Ishikawa (cell line): ENCODE measurements at regions not wholly inside any gene's neighbourhood (a gene's known extent, or its start where the extent isn't known, plus 50 kb on each side); places are given as distances from the start of the nearest gene placed in this dataset.

ENCODE experiments used
- CEBPB ChIP-seq: IDR thresholded peaks from 2 replicates; pipeline ENCODE4 v1.6.1; 2012
- CREB1 ChIP-seq: IDR thresholded peaks from 2 replicates; pipeline ENCODE4 v1.6.1; 2012; ENCODE audit warnings: low read depth
- EGR1 ChIP-seq: IDR thresholded peaks from 2 replicates; pipeline ENCODE4 v1.6.1; 2012
- EP300 ChIP-seq: IDR thresholded peaks from 2 replicates; pipeline ENCODE4 v1.6.1; 2012; ENCODE audit warnings: borderline replicate concordance
- FOXM1 ChIP-seq: IDR thresholded peaks from 2 replicates; pipeline ENCODE4 v1.6.1; 2012; ENCODE audit warnings: low read depth, borderline replicate concordance
- MAX ChIP-seq: IDR thresholded peaks from 2 replicates; pipeline ENCODE4 v1.6.1; 2012
- NFIC ChIP-seq: IDR thresholded peaks from 2 replicates; pipeline ENCODE4 v1.6.1; 2012
- RAD21 ChIP-seq: IDR thresholded peaks from 2 replicates; pipeline ENCODE4 v1.6.1; 2012; ENCODE audit warnings: low read depth
- REST ChIP-seq: IDR thresholded peaks from 2 replicates; pipeline ENCODE4 v1.6.1; 2012; ENCODE audit warnings: low read depth, mild to moderate bottlenecking
- TAF1 ChIP-seq: IDR thresholded peaks from 2 replicates; pipeline ENCODE4 v1.6.1; 2012; ENCODE audit warnings: low read depth, mild to moderate bottlenecking
- TEAD4 ChIP-seq: IDR thresholded peaks from 2 replicates; pipeline ENCODE4 v1.6.1; 2012
- USF1 ChIP-seq: IDR thresholded peaks from 2 replicates; pipeline ENCODE4 v1.6.1; 2012
- YY1 ChIP-seq: IDR thresholded peaks from 2 replicates; pipeline ENCODE4 v1.6.1; 2012; ENCODE audit warnings: low read depth
- ZBTB7A ChIP-seq: IDR thresholded peaks from 2 replicates; pipeline ENCODE4 v1.6.1; 2012; ENCODE audit warnings: low read depth

GRCh38 chr1:239956263-239956662 lies 135.4 kb upstream of the FMN2 start:
- no peak for TF ChIP-seq RAD21
- no peak for TF ChIP-seq MAX
- TF ChIP-seq USF1 = no peak

DNA sequence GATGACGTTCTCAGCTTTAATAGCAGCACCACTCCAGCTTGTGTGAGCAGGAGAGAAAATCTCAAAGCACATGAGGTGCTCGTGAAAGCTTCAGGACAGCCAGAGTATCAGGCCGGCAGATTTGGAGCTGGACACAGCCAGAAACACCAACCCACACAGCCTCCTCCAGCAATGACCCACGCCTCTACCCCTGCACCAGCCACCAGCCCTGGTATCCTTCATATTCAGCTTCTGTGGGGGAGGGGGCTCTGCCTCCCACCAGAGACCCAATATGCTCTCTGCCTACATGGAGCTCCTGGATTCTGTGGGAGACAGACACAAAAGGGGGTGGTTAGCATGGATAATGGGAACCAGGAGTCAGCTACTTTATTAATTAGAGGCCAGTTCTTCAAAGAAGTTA lies 133.6 kb upstream of the FMN2 start:
- TF ChIP-seq MAX (no peak), ZBTB7A (no peak), NFIC (no peak), TEAD4 (no peak), FOXM1 (no peak), TAF1 (no peak), YY1 (no peak), CEBPB (no peak), REST (no peak), EP300 (no peak)

DNA sequence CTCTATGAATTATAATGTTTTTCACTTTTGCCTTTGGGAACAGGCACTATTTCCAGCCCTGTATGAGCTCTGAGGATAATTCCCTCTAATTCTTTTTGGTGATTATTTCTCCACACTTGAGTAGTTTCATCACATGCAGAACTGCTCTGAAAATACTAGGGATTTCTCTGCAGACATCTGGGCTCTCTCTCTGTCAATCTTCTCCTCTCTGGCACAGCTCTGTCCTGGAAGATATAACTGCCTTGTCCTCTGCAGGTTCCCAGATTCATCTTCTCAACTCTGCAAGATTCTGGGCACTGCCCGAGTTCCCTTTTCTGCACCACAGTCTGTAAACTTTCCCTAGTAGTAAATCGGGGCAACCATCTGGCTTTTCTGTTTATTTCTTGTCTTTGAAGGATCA lies 131.3 kb upstream of the FMN2 start:
- TF ChIP-seq REST = no peak

- TF ChIP-seq EGR1 = no peak
- no peak for TF ChIP-seq USF1
- TF ChIP-seq RAD21 = no peak
- TF ChIP-seq MAX = no peak
- no peak for TF ChIP-seq CEBPB
- TF ChIP-seq TEAD4 = no peak
- TF ChIP-seq NFIC = no peak
- TF ChIP-seq TAF1 = no peak
- no peak for TF ChIP-seq REST
- no peak for TF ChIP-seq CREB1
- TF ChIP-seq FOXM1 = no peak
- no peak for TF ChIP-seq YY1
- no peak for TF ChIP-seq EP300
These were observed 127.8 kb upstream of the FMN2 start for GRCh38 chr1:239963856-239964255.

DNA sequence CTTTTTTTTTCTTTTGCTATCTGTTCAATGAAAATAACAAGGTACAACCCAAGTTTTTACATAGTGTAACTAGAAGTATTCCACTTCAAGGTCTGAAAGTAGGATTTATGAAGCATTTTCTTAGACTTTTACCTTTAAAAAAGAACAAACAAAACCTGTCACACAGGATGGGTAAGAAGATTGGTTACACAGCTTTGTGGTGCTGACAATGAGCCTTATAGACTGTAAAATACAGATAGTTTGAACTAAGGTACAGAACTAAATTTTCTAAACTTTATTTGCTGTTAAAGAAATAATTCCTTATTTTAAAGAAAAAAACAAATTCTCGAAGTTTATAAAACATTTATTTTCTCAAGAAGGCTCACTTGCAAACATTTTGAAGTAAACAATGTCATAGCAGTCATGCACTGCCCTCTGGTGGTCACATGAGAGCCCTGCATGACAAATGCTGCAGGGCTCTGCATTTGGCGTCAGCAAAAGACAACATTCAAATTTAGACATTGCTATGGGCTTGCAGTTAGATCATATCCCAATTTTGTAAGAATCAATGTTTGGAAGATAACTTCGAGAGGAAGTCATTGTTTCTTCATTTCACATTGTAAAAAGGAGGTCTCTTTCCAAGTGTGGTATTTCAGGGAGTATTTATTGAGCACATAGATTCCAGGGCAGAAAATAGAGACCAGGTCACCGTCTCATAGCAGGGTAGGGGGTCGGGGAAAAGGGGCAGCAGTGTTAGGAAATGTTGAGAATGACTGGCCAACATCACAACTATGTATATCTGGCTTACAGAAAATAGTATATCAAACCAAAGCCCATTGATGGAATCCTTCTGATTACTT lies 115.3 kb upstream of the FMN2 start:
- no peak for TF ChIP-seq MAX
- peak; percentile 72 for TF ChIP-seq RAD21
